Peyer's patch (tissue), 4 donors: ENCODE measurements at regions not wholly inside any gene's neighbourhood (a gene's known extent, or its start where the extent isn't known, plus 50 kb on each side); places are given as distances from the start of the nearest gene placed in this dataset.

Experiments
- POLR2A ChIP-seq, 2 donors: fragments of 450-650 bp; IDR thresholded peaks; one replicate each; pipeline ENCODE4 v1.5.1; 2017; ENCODE audit warnings: antibody characterized with exemption in 2 of 2, mild to moderate bottlenecking in 2 of 2, moderate library complexity in 2 of 2
- TF ChIP-seq, protein P1 (sequence below), 6 experiments: fragments of 450-650 bp in 4 of 6; fragments of 200-600 bp in 2 of 6; sonication (generic) in 1 of 6; IDR thresholded peaks; one replicate each; pipeline ENCODE4 v1.5.1; 2017 to 2019; ENCODE audit warnings: antibody characterized with exemption in 6 of 6, mild to moderate bottlenecking in 3 of 6, moderate library complexity in 1 of 6

GRCh38 chr18:27838225-27838624, 338.7 kb downstream of the CDH2 start:
- TF ChIP-seq, protein P1, sequence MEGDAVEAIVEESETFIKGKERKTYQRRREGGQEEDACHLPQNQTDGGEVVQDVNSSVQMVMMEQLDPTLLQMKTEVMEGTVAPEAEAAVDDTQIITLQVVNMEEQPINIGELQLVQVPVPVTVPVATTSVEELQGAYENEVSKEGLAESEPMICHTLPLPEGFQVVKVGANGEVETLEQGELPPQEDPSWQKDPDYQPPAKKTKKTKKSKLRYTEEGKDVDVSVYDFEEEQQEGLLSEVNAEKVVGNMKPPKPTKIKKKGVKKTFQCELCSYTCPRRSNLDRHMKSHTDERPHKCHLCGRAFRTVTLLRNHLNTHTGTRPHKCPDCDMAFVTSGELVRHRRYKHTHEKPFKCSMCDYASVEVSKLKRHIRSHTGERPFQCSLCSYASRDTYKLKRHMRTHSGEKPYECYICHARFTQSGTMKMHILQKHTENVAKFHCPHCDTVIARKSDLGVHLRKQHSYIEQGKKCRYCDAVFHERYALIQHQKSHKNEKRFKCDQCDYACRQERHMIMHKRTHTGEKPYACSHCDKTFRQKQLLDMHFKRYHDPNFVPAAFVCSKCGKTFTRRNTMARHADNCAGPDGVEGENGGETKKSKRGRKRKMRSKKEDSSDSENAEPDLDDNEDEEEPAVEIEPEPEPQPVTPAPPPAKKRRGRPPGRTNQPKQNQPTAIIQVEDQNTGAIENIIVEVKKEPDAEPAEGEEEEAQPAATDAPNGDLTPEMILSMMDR (IDR thresholded peaks at IDR 0.05), result no peak
- TF ChIP-seq POLR2A (IDR thresholded peaks at IDR 0.05), result no peak
